NCI-H748 (cell line): ENCODE measurements at regions not wholly inside any gene's neighbourhood (a gene's known extent, or its start where the extent isn't known, plus 50 kb on each side); places are given as distances from the start of the nearest gene placed in this dataset.
A peak's percentile ranks its signal among the peaks of the same experiment; 100 is the strongest.
"Not testable (repeated sequence)": the region's sequence is repeated elsewhere in the genome, so short reads cannot be mapped to it uniquely, and the experiment has no call there.

Experiments used
- DNase-seq: peaks from one replicate; lab custom pipeline; 2025; ENCODE audit not compliant: unreplicated experiment; lab: John Stamatoyannopoulos, UW

DNA sequence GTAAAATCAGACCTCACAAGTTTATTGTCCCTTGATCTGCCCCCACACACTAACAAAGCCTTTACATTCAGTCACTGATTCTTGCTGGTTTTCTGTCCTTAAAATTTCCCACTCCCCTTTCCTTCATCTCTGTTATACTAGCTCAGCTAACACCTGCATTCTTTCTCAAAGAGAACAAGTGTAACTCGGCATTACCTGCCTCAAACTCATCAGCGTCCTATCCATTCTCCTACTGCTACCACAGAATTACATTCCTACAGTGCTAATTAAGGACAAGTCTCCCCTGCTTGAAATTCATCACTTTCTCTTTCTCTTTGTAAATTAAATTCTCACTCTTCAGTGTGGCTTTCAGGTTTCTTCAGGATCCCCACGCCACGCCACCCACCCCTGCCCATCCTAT is 773.2 kb downstream of the FRK start:
- DNase-seq = no peak

DNA sequence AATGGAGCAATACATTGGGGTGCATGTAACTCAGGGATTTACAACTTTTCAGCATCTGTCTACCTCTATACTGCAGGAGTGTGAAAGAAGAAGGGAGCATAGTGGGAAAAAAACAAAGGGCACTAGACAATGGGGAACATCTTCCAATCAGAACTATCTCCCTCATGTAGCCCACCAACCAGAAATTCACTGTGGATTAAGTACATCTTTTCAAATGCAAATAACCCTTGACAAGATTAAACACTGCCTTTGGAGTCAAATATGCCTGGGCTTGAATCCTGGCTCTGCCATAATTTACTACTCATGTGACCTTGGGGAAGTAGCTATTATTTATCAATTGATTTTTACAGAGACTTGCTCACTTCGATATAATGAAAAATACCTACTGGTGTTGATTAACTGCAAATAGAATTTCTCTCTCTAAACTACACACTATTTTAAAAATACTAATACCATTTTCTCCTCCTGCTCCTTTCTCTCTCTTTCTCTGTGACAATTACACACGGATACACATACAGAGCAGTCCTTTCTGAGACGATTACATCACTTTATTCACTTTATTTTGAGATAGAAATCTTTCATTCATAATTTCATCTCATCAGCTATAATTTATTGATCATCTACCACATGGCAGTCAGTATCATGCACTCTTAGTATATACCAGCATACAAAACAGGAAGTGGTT is 783.7 kb downstream of the FRK start:
- peak; percentile 5 for DNase-seq

DNA sequence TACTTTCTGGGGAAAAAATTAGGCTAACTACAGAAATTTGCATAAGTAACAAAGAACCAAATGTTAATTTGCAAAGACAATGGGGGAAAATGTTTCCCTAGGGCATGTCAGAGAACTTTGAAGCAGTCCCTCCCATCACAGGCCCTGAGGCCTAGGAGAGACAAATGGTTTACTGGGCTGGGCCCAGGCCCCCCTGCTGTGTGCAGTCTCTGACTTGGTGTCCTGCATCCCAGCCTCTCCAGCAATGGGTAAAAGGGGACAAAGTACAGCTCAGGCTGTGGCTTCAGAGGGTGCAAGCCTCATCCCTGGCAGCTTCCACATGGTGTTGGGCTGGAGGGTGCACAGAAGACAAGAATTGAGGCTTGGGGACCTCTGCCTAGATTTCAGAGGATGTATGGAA is 788.4 kb downstream of the FRK start:
- DNase-seq = no peak

DNA sequence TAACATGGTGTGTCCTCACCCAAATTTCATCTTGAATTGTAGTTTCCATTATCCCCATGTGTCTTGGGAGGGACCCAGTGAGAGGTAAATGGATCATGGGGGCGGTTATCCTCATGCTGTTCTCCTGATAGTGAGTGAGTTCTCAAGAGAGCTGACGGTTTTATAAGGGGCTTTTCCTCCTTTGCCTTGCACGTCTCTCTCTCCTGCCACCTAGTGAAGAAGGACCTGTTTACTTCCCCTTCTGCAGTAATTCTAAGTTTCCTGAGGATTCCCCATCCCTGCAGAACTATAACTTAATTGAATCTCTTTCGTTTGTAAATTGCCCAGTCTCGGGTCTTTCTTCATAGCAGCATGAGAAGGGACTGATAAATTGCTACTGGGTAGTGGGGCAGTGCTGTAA is 789.3 kb downstream of the FRK start:
- DNase-seq = peak; percentile 30

- peak; percentile 91 for DNase-seq
Observed at GRCh38 chr6:115270953-115271352, 789.7 kb downstream of the FRK start.

DNA sequence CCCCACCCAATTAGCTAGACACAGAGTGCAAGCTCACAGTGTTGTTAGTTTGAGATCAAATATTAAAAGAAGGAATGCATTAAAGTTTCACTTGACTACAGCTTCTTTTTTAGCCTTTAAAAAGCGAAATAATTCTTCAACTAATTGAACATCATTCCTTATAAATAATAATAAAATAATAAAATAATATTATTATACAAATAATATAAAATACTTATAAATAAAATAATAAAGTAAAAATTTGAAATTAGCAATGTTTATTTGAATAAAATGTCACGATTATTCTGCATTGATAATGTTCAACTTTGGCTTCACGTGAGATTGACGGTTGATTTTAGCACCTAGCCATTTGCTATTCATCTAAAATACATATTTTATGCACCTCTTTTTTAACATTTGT is 819.3 kb downstream of the FRK start:
- DNase-seq = no peak

GRCh38 chr6:115221198-115221597 is 839.5 kb downstream of the FRK start:
- DNase-seq = no peak

- no peak for DNase-seq
Observed at GRCh38 chr6:115220551-115221159, 840.0 kb downstream of the FRK start.

GRCh38 chr6:115219645-115220044 is 841.0 kb downstream of the FRK start:
- DNase-seq = no peak

DNA sequence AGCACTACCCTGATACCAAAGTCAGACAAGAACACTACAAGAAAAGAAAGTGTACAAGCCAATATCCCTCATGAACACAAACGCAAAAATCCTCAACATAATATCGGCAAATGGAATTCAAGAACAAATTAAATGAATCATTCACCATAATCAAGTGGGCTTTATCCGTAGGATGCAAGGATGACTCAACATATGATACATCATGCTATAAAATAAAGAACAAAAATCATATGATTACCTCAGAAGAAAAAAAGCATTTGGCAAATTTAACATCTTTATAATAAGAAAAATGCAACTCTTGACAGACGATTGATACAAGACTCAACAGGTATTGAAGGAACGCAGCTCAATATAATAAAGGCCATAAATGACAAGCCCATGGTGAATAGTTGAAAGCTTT is 843.9 kb downstream of the FRK start:
- no peak for DNase-seq

GRCh38 chr6:115214283-115214682 is 846.4 kb downstream of the FRK start:
- DNase-seq = no peak

DNA sequence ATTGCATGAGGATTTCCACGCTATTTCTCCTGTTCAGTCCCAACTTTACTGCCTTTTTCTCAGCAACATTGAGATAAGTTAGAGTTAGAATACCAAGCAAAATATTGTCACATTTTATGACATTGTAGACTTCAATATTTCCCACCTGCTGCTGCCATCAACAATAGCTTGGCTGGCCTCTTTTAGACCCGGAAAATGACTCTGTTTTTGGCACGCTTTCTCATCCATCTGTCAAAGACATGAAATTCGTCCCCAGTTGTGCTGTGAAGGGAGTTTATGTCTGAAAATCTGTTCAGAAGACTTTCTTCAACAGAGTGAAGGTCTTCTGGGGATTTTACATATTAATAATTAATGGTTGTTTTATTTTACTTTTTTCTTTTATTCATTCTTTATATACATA is 857.3 kb downstream of the FRK start:
- no peak for DNase-seq

GRCh38 chr6:115194981-115195638 is 852.3 kb upstream of the HS3ST5 start:
- DNase-seq = peak; percentile 43

DNA sequence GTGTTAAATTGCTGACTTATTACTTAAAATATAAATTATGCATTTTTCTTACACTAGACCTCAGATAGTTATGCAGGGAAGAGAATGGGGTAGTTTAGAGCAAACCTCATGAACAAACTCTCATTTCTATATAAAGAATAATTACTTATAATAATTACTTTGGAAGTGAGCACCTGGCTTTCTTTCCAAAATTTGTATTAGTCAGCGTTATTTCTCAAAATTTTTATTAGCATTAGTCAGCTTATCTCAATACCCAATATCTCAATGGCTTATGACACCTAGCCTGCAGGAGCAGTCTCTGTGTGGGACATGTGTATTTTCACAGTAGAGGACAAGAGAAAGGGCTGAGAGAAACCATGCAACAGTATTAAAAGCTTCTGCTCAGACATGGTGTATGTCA is 849.2 kb upstream of the HS3ST5 start:
- no peak for DNase-seq

GRCh38 chr6:115190534-115190933 is 847.7 kb upstream of the HS3ST5 start:
- DNase-seq = no peak

GRCh38 chr6:115175456-115175855 is 832.6 kb upstream of the HS3ST5 start:
- DNase-seq = not testable (repeated sequence)

DNA sequence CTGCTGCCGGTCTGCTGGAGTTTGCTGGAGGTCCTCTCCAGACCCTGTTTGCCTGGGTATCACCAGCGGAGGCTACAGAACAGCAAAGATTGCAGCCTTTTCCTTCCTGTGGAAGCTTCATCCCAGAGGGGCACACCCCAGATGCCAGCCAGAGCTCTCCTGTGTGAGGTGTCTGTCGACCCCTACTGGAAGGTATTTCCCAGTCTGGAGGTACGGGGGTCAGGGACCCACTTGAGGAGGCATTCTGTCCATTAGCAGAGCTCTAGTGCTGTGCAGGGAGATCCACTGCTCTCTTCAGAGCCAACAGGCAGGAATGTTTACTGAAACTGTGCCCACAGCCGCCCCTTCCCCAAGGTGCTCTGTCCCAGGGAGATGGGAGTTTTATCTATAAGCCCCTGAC is 823.1 kb upstream of the HS3ST5 start:
- DNase-seq = peak; percentile 21

DNA sequence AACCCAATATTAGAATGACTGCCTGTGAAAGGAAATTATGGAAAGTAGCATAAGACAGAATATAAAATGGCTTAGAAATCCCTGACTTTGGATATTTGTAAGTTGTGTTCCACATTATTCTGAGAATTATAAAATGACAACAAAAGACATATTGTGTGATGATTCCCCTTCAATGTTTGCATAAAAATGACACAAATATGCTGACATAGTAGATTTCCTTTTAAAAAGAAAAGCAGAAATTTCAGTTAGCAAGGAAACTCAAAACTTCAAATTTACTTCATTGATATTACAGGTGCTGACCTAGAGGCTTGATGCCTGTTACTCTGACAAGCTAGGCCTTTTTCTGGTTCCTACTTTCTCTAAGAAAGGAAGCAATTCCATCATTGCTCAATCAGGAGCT is 816.9 kb upstream of the HS3ST5 start:
- no peak for DNase-seq

DNA sequence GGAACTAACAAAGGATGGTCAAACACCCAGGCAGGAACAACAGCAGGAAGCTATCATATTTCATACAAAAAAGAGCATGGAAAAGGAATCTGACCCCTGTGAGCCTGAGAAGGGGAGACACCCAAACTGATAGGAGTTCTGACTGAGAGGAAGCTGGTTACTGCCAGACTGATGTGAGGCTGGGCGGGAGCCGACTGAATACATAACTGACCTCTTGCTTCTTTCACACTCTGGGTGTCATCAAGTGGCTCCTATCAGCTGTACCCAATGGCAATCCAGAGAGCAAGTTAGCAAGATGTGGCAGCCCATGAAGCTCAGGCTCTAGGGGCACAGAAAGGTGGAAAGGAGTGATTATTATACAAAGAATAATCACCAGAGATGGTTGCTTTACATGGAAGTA is 795.1 kb upstream of the HS3ST5 start:
- DNase-seq = peak; percentile 36

DNA sequence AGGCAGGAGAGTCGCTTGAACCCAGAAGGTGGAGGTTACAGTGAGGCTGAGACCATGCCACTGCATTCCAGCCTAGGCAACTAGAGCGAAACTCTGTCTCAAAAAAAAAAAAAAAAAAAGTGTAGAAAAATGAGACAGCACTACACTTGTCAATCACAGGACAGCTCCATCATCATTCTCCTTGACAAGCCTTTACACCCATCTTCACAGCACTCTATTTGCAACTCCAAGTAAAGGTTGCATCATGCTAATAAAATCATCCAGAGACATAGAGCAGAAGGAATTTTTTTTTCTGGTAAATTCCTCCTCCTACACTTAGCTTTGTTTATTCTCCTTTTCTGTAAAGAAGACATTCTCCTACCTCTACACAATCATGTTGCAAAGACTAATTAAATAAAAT is 791.0 kb upstream of the HS3ST5 start:
- no peak for DNase-seq

DNA sequence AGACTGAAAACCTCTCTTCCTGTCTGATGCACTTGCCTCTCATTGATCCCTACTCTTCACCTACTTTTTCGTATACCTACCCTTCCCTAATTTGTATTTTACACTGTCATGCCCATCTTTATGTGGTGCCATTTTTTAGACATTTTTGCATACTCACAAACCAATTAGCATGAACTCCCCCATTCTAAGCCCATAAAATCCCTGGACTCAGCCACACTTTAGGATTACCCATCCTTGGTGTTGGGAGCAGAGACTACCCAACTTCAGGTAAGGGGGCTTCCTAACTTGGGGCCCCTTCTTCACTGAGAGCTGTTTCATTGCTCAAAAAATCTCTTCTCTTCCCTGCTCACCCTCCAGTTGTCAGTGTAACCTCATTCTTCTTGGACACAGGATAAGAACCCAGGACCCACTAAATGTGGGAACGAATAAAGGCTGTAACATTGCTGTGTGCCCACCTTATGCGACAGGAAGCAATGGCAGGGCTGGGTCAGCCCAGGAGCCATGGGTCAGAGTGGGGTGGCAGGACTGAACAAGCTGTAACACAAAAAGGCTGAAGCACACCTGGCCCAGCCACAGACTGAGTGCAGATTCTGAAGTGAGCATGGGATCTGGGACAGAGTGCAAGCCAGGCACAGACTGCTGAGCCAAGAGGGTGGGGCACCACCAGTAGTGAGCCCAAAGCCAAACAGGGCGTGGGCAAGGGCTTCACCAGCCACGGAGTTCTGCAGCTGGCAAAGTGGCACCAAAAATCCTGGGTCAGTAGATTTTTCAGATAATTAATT is 789.1 kb upstream of the HS3ST5 start:
- DNase-seq = no peak

DNA sequence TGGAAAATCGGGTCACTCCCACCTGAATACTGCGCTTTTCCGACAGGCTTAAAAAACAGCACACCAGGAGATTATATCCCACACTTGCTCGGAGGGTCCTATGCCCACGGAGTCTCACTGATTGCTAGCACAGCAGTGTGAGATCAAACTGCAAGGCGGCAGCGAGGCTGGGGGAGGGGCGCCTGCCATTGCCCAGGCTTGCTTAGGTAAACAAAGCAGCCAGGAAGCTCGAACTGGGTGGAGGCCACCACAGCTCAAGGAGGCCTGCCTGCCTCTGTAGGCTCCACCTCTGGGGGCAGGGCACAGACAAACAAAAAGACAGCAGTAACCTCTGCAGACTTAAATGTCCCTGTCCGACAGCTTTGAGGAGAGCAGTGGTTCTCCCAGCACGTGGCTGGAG is 778.7 kb upstream of the HS3ST5 start:
- not testable (repeated sequence) for DNase-seq
